SU-DHL-6 (cell line): ENCODE measurements at regions not wholly inside any gene's neighbourhood (a gene's known extent, or its start where the extent isn't known, plus 50 kb on each side); places are given as distances from the start of the nearest gene placed in this dataset.

Experiments
- CTCF ChIP-seq: fragments of 200-600 bp; sonication (generic); IDR thresholded peaks from one replicate; pipeline ENCODE4 v1.5.1; 2017; ENCODE audit warnings: antibody characterized with exemption, mild to moderate bottlenecking, low read length, moderate library complexity; ENCODE audit not compliant: insufficient read depth, poor library complexity, severe bottlenecking
- EZH2phosphoT487 ChIP-seq: fragments of 200-600 bp; sonication (generic), shearing (Covaris generic); conservative IDR thresholded peaks from 2 replicates; pipeline ENCODE4 v1.6.1; 2018; ENCODE audit warnings: mild to moderate bottlenecking, antibody characterized with exemption, low read length, moderate library complexity, mixed read lengths

- TF ChIP-seq CTCF (no peak), EZH2phosphoT487 (no peak)
Measured at GRCh38 chr11:45578316-45578715, 87.1 kb downstream of the CHST1 start.
